ENCODE measurements at regions not wholly inside any gene's neighbourhood (a gene's known extent, or its start where the extent isn't known, plus 50 kb on each side); places are given as distances from the start of the nearest gene placed in this dataset.

GRCh38 chr7:130963339-130963738, 229.3 kb upstream of the KLF14 start:
- peaks cover 11% of the 10 kb centered on the region for H3K4me1 ChIP-seq (ENCODE audit: control insufficient read depth, extremely low read depth, insufficient read depth, low read length)
- no peaks in the 10 kb centered on the region for H4K20me1 ChIP-seq (replicated peaks; ENCODE audit: control insufficient read depth, extremely low read depth, insufficient read depth, low read length)
- H3K9me3 ChIP-seq (replicated peaks; ENCODE audit: control insufficient read depth, insufficient read depth, low read length): no peaks in the 10 kb centered on the region
- FAIRE-seq (peak; percentile 21), DNase-seq (ENCODE audit: low read depth, low spot score) (no peak)
- TF ChIP-seq MAX (IDR thresholded peaks at IDR 0.05; ENCODE audit: insufficient read depth, insufficient read length): no peak
- intact Hi-C loops (cut with micrococcal nuclease) (no loop called here), dilution Hi-C loops (cut with MboI; ENCODE audit: extremely low pct_ligation_motif_present, low sequenced_read_pairs) (no loop called here)
- no peaks in the 10 kb centered on the region for H3K9me1 ChIP-seq (replicated peaks; ENCODE audit: control insufficient read depth, extremely low read depth, insufficient read depth, low read length)
- no peaks in the 10 kb centered on the region for H3K79me2 ChIP-seq (ENCODE audit: control insufficient read depth, insufficient read depth, low read length)
- no peak overlapping the region for H3K27ac ChIP-seq (ENCODE audit: insufficient read depth, low read depth, low read length)
- ChIA-PET CTCF (interaction anchor here (1.1 to 1.9 kb wide), 4 partner anchors 19 to 67 kb away, joined by 4 to 8 read pairs (median 6); no protein-coding TSS in a partner anchor), POLR2A (no interaction called here)
- H3K27me3 ChIP-seq (ENCODE audit: control insufficient read depth in 2 of 2, insufficient read depth in 2 of 2, low read length in 2 of 2): no peaks in the 10 kb centered on the region
- no peak overlapping the region for H3K4me2 ChIP-seq (ENCODE audit: insufficient read depth, low read length)
- no peak overlapping the region for H3K4me3 ChIP-seq (replicated peaks in 1 of 3; ENCODE audit: insufficient read depth in 1 of 3, low read depth in 1 of 3, low read length in 3 of 3)
- H3K36me3 ChIP-seq (ENCODE audit: control insufficient read depth in 2 of 2, extremely low read depth in 1 of 2, insufficient read depth in 2 of 2, low read length in 2 of 2): peaks cover 0 to 2% of the 10 kb centered on the region in 2 experiments
- no peak overlapping the region for H3K9ac ChIP-seq (replicated peaks; ENCODE audit: extremely low read depth, insufficient read depth, low read length)
- BruUV-seq (replicated peaks): no TSS peak
- H2AFZ ChIP-seq (ENCODE audit: low read depth, low read length): no peak overlapping the region

- no peak overlapping the region for H3K27ac ChIP-seq (ENCODE audit: insufficient read depth, low read depth, low read length)
- intact Hi-C loops (cut with micrococcal nuclease): no loop called here
- dilution Hi-C loops (cut with MboI; ENCODE audit: extremely low pct_ligation_motif_present, low sequenced_read_pairs): no loop called here
- no peaks in the 10 kb centered on the region for H4K20me1 ChIP-seq (replicated peaks; ENCODE audit: control insufficient read depth, extremely low read depth, insufficient read depth, low read length)
- H3K4me1 ChIP-seq (ENCODE audit: control insufficient read depth, extremely low read depth, insufficient read depth, low read length): peaks cover 10% of the 10 kb centered on the region
- H3K9me3 ChIP-seq (replicated peaks; ENCODE audit: control insufficient read depth, insufficient read depth, low read length): no peaks in the 10 kb centered on the region
- no peak overlapping the region for H2AFZ ChIP-seq (ENCODE audit: low read depth, low read length)
- peaks cover 0 to 2% of the 10 kb centered on the region in 2 experiments for H3K36me3 ChIP-seq (ENCODE audit: control insufficient read depth in 2 of 2, extremely low read depth in 1 of 2, insufficient read depth in 2 of 2, low read length in 2 of 2)
- no peak overlapping the region for H3K9ac ChIP-seq (replicated peaks; ENCODE audit: extremely low read depth, insufficient read depth, low read length)
- no peak overlapping the region for H3K4me3 ChIP-seq (replicated peaks in 1 of 3; ENCODE audit: insufficient read depth in 1 of 3, low read depth in 1 of 3, low read length in 3 of 3)
- TF ChIP-seq GATA2 (IDR thresholded peaks at IDR 0.05; ENCODE audit: insufficient read depth, insufficient read length, low read depth, low read length) (no peak), MYC (IDR thresholded peaks at IDR 0.05; ENCODE audit: low read depth, low read length) (no peak), FOS (IDR thresholded peaks at IDR 0.05; ENCODE audit: borderline replicate concordance, insufficient read depth, low read length) (no peak), CTCF (IDR thresholded peaks at IDR 0.05; ENCODE audit: extremely low read depth in 1 of 2, insufficient read depth in 1 of 2, low read depth in 1 of 2, low read length in 2 of 2) (no peak)
- DNase-seq (ENCODE audit: low read depth, low spot score): no peak
- no peak overlapping the region for H3K4me2 ChIP-seq (ENCODE audit: insufficient read depth, low read length)
- no peak for FAIRE-seq
- no peaks in the 10 kb centered on the region for H3K79me2 ChIP-seq (ENCODE audit: control insufficient read depth, insufficient read depth, low read length)
- H3K27me3 ChIP-seq (ENCODE audit: control insufficient read depth in 2 of 2, insufficient read depth in 2 of 2, low read length in 2 of 2): no peaks in the 10 kb centered on the region
- H3K9me1 ChIP-seq (replicated peaks; ENCODE audit: control insufficient read depth, extremely low read depth, insufficient read depth, low read length): no peaks in the 10 kb centered on the region
- POLR2A ChIA-PET: no interaction called here
- BruUV-seq (replicated peaks): no TSS peak
- CTCF ChIA-PET: interaction anchor here (0.7 kb wide), 1 partner anchor 70 kb away, joined by 3 read pairs; no protein-coding TSS in a partner anchor
These were observed 231.5 kb upstream of the KLF14 start for GRCh38 chr7:130965515-130965914.
